Naive thymus-derived CD4-positive, alpha-beta T cell (primary cell): ENCODE measurements at regions not wholly inside any gene's neighbourhood (a gene's known extent, or its start where the extent isn't known, plus 50 kb on each side); places are given as distances from the start of the nearest gene placed in this dataset.

Experiments used
- ATAC-seq: fragments of 150-1000 bp; cut with Tn5 transposase; 2 replicates; pipeline ENCODE4 v1.10.0; 2021; ENCODE audit warnings: mild to moderate bottlenecking, moderate library complexity
- CTCF ChIA-PET: fragments of 350-600 bp; sonication (Branson Sonifier 250); formaldehyde crosslinking; loops from one replicate; lab custom pipeline; 2021; ENCODE audit warnings: antibody characterized with exemption; lab: Charles Lee
- POLR2A ChIA-PET: fragments of 350-600 bp; sonication (Branson Sonifier 250); formaldehyde crosslinking; loops from one replicate; lab custom pipeline; 2021; ENCODE audit warnings: antibody characterized with exemption, inconsistent platforms; lab: Charles Lee
- DNase-seq, 9 donors: peaks; one replicate each; pipeline versions ENCODE4 v3.0.0 to v3.0.0-alpha.2; 2020 to 2022; ENCODE audit warnings: mixed read lengths in 1 of 9
- H3K27ac ChIP-seq: one replicate; pipeline ENCODE4 v1.7.0; 2013; ENCODE audit warnings: mild to moderate bottlenecking, low read depth, low read length, moderate library complexity
- H3K27me3 ChIP-seq, 2 donors: one replicate each; pipeline ENCODE4 v1.7.0; 2013; ENCODE audit warnings: low read length in 2 of 2, mild to moderate bottlenecking in 2 of 2, moderate library complexity in 2 of 2; ENCODE audit not compliant: control insufficient read depth in 2 of 2, insufficient read depth in 2 of 2
- H3K36me3 ChIP-seq, 3 experiments: 1 replicate in 2 of 3; 2 replicates in 1 of 3; pipeline ENCODE4 v1.7.0; 2013; ENCODE audit warnings: low read length in 3 of 3, mild to moderate bottlenecking in 3 of 3, moderate library complexity in 1 of 3; ENCODE audit not compliant: insufficient read depth in 3 of 3, control insufficient read depth in 2 of 3
- H3K4me1 ChIP-seq, 2 donors: one replicate each; pipeline ENCODE4 v1.7.0; 2013; ENCODE audit warnings: low read length in 2 of 2, mild to moderate bottlenecking in 2 of 2, moderate library complexity in 1 of 2; ENCODE audit not compliant: control insufficient read depth in 2 of 2, insufficient read depth in 2 of 2
- H3K4me3 ChIP-seq: 2 replicates; pipeline ENCODE4 v1.7.0; 2013; ENCODE audit warnings: mild to moderate bottlenecking, low read length
- H3K9me3 ChIP-seq, 3 experiments: 1 replicate in 2 of 3; 2 replicates in 1 of 3; pipeline ENCODE4 v1.7.0; 2013; ENCODE audit warnings: low read length in 3 of 3; ENCODE audit not compliant: control insufficient read depth in 2 of 3
- H3K27ac Mint-ChIP-seq, 9 donors: one replicate each; pipeline ENCODE4 v1.8.0; 2020 to 2022; ENCODE audit warnings: mixed read lengths in 9 of 9, mild to moderate bottlenecking in 8 of 9, moderate library complexity in 5 of 9, inconsistent platforms in 2 of 9
- H3K27me3 Mint-ChIP-seq, 5 donors: one replicate each; pipeline ENCODE4 v1.8.0; 2021 to 2022; ENCODE audit warnings: mixed read lengths in 5 of 5, mild to moderate bottlenecking in 1 of 5
- H3K36me3 Mint-ChIP-seq, 5 donors: one replicate each; pipeline ENCODE4 v1.8.0; 2020 to 2022; ENCODE audit warnings: mixed read lengths in 5 of 5, mild to moderate bottlenecking in 3 of 5, inconsistent platforms in 1 of 5
- H3K4me1 Mint-ChIP-seq, 7 donors: one replicate each; pipeline ENCODE4 v1.8.0; 2020 to 2022; ENCODE audit warnings: mixed read lengths in 7 of 7, mild to moderate bottlenecking in 3 of 7, inconsistent platforms in 1 of 7
- H3K4me3 Mint-ChIP-seq, 10 donors: one replicate each; pipeline ENCODE4 v1.8.0; 2020 to 2022; ENCODE audit warnings: mild to moderate bottlenecking in 10 of 10, mixed read lengths in 10 of 10, moderate library complexity in 6 of 10, inconsistent platforms in 2 of 10
- H3K9me3 Mint-ChIP-seq, 11 donors: one replicate each; pipeline ENCODE4 v1.8.0; 2020 to 2022; ENCODE audit warnings: mixed read lengths in 11 of 11, mild to moderate bottlenecking in 4 of 11, inconsistent platforms in 1 of 11, moderate library complexity in 1 of 11
- intact Hi-C, 2 donors: fragments of 100-400 bp; cut with micrococcal nuclease; formaldehyde crosslinking; loops; one replicate each; pipeline ENCODE4 v1.15.1; 2023

DNA sequence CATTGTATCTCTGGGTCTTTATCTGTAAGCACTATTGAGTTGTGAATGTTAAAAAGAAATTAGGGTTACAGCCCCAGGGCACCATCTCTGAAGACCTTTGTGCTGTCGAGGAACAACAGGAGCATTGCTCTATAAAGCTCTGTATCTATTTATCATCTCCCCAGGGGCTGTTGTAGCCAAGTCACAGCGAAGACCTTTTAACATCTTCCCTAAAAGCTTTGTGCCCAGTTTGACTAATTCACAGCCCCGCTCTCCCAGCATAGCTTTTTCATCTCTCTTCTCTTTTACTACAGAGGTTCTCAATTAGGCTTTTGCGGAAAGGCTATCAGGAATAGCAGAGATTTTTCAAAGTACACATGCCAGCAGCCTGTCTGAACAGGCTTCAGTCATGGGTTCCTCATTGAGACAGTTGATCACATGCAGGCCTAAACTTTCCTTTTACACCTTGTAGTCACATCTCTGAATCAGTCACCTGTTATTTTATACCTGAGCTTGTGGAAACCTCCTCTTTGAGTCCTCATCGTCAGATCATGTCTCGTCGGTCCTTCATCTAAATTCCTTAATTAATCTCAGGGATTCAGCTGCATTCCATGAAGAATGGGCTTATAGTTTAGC lies 140.5 kb downstream of the NPR3 start:
- Mint-ChIP-seq H3K27ac (no peak overlapping the region), H3K4me3 (no peak overlapping the region), H3K9me3 (peaks cover 0 to 15% (median 3%) of the 10 kb centered on the region in 11 donors), H3K36me3 (no peaks in the 10 kb centered on the region), H3K4me1 (peaks cover 0 to 3% (median 0%) of the 10 kb centered on the region in 7 donors), H3K27me3 (peaks cover 0 to 10% (median 8%) of the 10 kb centered on the region in 5 donors)
- DNase-seq (no peak), ATAC-seq (no peak)
- no peaks in the 10 kb centered on the region for H3K9me3 ChIP-seq
- ChIA-PET POLR2A (interaction anchor here (1.0 kb wide), 1 partner anchor 8 kb away, joined by 3 read pairs; no protein-coding TSS in a partner anchor), CTCF (no interaction called here)
- H3K27me3 ChIP-seq: no peaks in the 10 kb centered on the region
- H3K36me3 ChIP-seq: no peaks in the 10 kb centered on the region
- H3K4me1 ChIP-seq: no peaks in the 10 kb centered on the region
- no peak overlapping the region for H3K4me3 ChIP-seq
- no peak overlapping the region for H3K27ac ChIP-seq
- intact Hi-C loops: no loop called here

- no peaks in the 10 kb centered on the region for H3K4me1 ChIP-seq
- intact Hi-C loops: no loop called here
- H3K27ac ChIP-seq: no peak overlapping the region
- peaks cover 0 to 3% (median 0%) of the 10 kb centered on the region in 7 donors for H3K4me1 Mint-ChIP-seq
- peaks cover 0 to 15% (median 4%) of the 10 kb centered on the region in 11 donors for H3K9me3 Mint-ChIP-seq
- H3K27ac Mint-ChIP-seq: no peak overlapping the region
- H3K4me3 Mint-ChIP-seq: no peak overlapping the region
- ChIA-PET CTCF (interaction anchor here (1.3 to 2.4 kb wide), 2 partner anchors 143 to 144 kb away, joined by 4 to 9 read pairs; no protein-coding TSS in a partner anchor), POLR2A (interaction anchor here (1.0 kb wide), 1 partner anchor 9 kb away, joined by 3 read pairs; no protein-coding TSS in a partner anchor)
- DNase-seq: peak in 1 of 9 donors; percentile 7
- H3K36me3 Mint-ChIP-seq: no peaks in the 10 kb centered on the region
- ATAC-seq: no peak
- no peaks in the 10 kb centered on the region for H3K9me3 ChIP-seq
- H3K27me3 ChIP-seq: no peaks in the 10 kb centered on the region
- H3K4me3 ChIP-seq: no peak overlapping the region
- H3K27me3 Mint-ChIP-seq: peaks cover 0 to 10% (median 5%) of the 10 kb centered on the region in 5 donors
- no peaks in the 10 kb centered on the region for H3K36me3 ChIP-seq
Measured at GRCh38 chr5:32852535-32852934, 141.4 kb downstream of the NPR3 start.

DNA sequence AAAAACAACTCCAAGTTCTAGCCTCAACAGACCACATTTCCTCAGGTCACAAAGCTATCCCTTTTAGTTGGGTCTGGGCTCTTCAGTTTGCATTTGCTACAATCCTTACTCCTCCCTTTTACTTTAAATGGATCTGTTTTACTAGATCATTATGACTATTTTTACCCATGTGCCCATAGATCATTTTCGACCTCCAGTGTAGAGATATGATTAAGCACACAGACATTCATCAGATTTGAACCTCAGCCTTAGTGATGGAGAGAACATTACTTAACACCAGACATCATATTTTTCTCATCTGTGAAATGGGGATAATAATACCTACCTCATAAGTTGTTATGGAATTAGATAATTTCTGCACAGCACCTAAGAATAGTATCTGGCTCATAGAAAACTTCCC lies 141.9 kb downstream of the NPR3 start:
- H3K27me3 Mint-ChIP-seq: peaks cover 0 to 10% (median 5%) of the 10 kb centered on the region in 5 donors
- Histone ChIP-seq H3K36me3 (no peaks in the 10 kb centered on the region), H3K4me3 (no peak overlapping the region), H3K4me1 (no peaks in the 10 kb centered on the region), H3K27ac (no peak overlapping the region), H3K9me3 (no peaks in the 10 kb centered on the region), H3K27me3 (no peaks in the 10 kb centered on the region)
- ATAC-seq: no peak
- no peak overlapping the region for H3K27ac Mint-ChIP-seq
- ChIA-PET POLR2A (no interaction called here), CTCF (interaction anchor here (1.3 to 2.4 kb wide), 2 partner anchors 144 to 145 kb away, joined by 4 to 9 read pairs; no protein-coding TSS in a partner anchor)
- no peak for DNase-seq
- H3K4me3 Mint-ChIP-seq: no peak overlapping the region
- H3K4me1 Mint-ChIP-seq: peaks cover 0 to 3% (median 0%) of the 10 kb centered on the region in 7 donors
- H3K36me3 Mint-ChIP-seq: no peaks in the 10 kb centered on the region
- H3K9me3 Mint-ChIP-seq: peaks cover 0 to 15% (median 6%) of the 10 kb centered on the region in 11 donors
- intact Hi-C loops: no loop called here

GRCh38 chr5:32854473-32854872 lies 143.4 kb downstream of the NPR3 start:
- no peaks in the 10 kb centered on the region for H3K4me1 ChIP-seq
- no peaks in the 10 kb centered on the region for H3K27me3 ChIP-seq
- ChIA-PET POLR2A (no interaction called here), CTCF (interaction anchor here (0.6 to 2.4 kb wide), 2 partner anchors 146 to 149 kb away, joined by 3 to 9 read pairs; no protein-coding TSS in a partner anchor)
- no peaks in the 10 kb centered on the region for H3K9me3 ChIP-seq
- ATAC-seq (no peak), DNase-seq (no peak)
- peaks cover 4 to 23% (median 13%) of the 10 kb centered on the region in 11 donors for H3K9me3 Mint-ChIP-seq
- H3K27me3 Mint-ChIP-seq: peaks cover 0 to 10% (median 5%) of the 10 kb centered on the region in 5 donors
- intact Hi-C loops: no loop called here
- H3K4me1 Mint-ChIP-seq: peaks cover 0 to 3% (median 0%) of the 10 kb centered on the region in 7 donors
- H3K4me3 Mint-ChIP-seq: no peak overlapping the region
- H3K27ac Mint-ChIP-seq: no peak overlapping the region
- H3K36me3 ChIP-seq: no peaks in the 10 kb centered on the region
- no peak overlapping the region for H3K4me3 ChIP-seq
- H3K36me3 Mint-ChIP-seq: peaks cover 0 to 5% (median 0%) of the 10 kb centered on the region in 5 donors
- no peak overlapping the region for H3K27ac ChIP-seq

DNA sequence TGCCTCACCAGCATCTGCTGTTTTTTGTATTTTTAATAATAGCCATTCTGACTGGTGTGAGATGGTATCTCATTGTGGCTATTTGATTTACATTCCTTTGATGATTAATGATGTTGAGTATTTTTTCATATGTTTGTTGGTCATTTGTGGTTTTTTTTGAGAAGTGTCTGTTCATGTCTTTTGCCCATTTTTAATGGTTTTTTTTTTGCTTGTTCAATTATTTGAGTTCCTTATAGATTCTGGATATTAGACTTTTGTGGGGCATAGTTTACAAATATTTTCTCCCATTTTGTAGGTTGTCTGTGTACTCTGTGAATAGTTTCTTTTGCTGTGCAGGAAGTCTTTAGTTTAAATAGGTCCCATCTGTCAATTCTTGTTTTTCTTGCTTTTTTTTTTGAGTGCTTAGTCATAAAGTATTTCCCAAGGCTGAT lies 148.1 kb downstream of the NPR3 start:
- Histone ChIP-seq H3K9me3 (no peaks in the 10 kb centered on the region), H3K27me3 (no peaks in the 10 kb centered on the region), H3K27ac (no peak overlapping the region), H3K36me3 (no peaks in the 10 kb centered on the region), H3K4me3 (no peak overlapping the region), H3K4me1 (no peaks in the 10 kb centered on the region)
- Mint-ChIP-seq H3K4me1 (no peaks in the 10 kb centered on the region), H3K9me3 (peaks cover 6 to 46% (median 17%) of the 10 kb centered on the region in 11 donors), H3K27me3 (no peaks in the 10 kb centered on the region), H3K27ac (no peak overlapping the region), H3K4me3 (no peak overlapping the region), H3K36me3 (peaks cover 0 to 5% (median 4%) of the 10 kb centered on the region in 5 donors)
- DNase-seq (no peak), ATAC-seq (no peak)
- intact Hi-C loops: no loop called here
- ChIA-PET CTCF (no interaction called here), POLR2A (no interaction called here)

- no peak for ATAC-seq
- Histone ChIP-seq H3K4me3 (no peak overlapping the region), H3K36me3 (no peaks in the 10 kb centered on the region), H3K9me3 (no peaks in the 10 kb centered on the region), H3K27ac (no peak overlapping the region), H3K4me1 (no peaks in the 10 kb centered on the region), H3K27me3 (no peaks in the 10 kb centered on the region)
- Mint-ChIP-seq H3K27me3 (no peaks in the 10 kb centered on the region), H3K9me3 (peaks cover 2 to 31% (median 10%) of the 10 kb centered on the region in 11 donors), H3K4me1 (no peaks in the 10 kb centered on the region), H3K27ac (no peak overlapping the region), H3K36me3 (no peaks in the 10 kb centered on the region), H3K4me3 (no peak overlapping the region)
- ChIA-PET CTCF (interaction anchor here (0.6 kb wide), 1 partner anchor 1887 kb away, joined by 3 read pairs; no protein-coding TSS in a partner anchor), POLR2A (no interaction called here)
- DNase-seq: no peak
- intact Hi-C loops: no loop called here
Measured at GRCh38 chr5:32865475-32865874, 154.4 kb downstream of the NPR3 start.
